H1 (cell line): ENCODE measurements at regions not wholly inside any gene's neighbourhood (a gene's known extent, or its start where the extent isn't known, plus 50 kb on each side); places are given as distances from the start of the nearest gene placed in this dataset.

ENCODE experiments used
- CHD2 ChIP-seq: IDR thresholded peaks from 2 replicates; pipeline ENCODE4 v1.6.1; 2012; ENCODE audit warnings: low read length, improper control_type of control experiment
- CTCF ChIP-seq, 3 experiments: IDR thresholded peaks; 1 replicate in 2 of 3; 2 replicates in 1 of 3; pipeline versions ENCODE4 v1.5.1 to v1.6.1; 2011; ENCODE audit warnings: low read length in 3 of 3, mild to moderate bottlenecking in 3 of 3, inconsistent platforms in 2 of 3, low read depth in 1 of 3, moderate library complexity in 1 of 3; ENCODE audit not compliant: insufficient read depth in 1 of 3; ENCODE audit errors: control extremely low read depth in 1 of 3
- EP300 ChIP-seq, 2 experiments: IDR thresholded peaks; 1 replicate in 1 of 2; 2 replicates in 1 of 2; pipeline ENCODE4 v1.6.1; 2011 to 2012; ENCODE audit warnings: low read depth in 2 of 2, low read length in 2 of 2, mild to moderate bottlenecking in 2 of 2, borderline replicate concordance in 1 of 2, inconsistent platforms in 1 of 2, moderate library complexity in 1 of 2
- HDAC2 ChIP-seq, 2 experiments: fragments of 300-600 bp in 1 of 2; sonication (generic) in 1 of 2; IDR thresholded peaks; 2 replicates each; pipeline ENCODE4 v1.6.1; 2011 to 2012; ENCODE audit warnings: low read depth in 2 of 2, low read length in 2 of 2, mild to moderate bottlenecking in 2 of 2, moderate library complexity in 2 of 2, borderline replicate concordance in 1 of 2, inconsistent platforms in 1 of 2
- JUND ChIP-seq: IDR thresholded peaks from 2 replicates; pipeline ENCODE4 v1.6.1; 2011; ENCODE audit warnings: mild to moderate bottlenecking, improper control_type of control experiment, low read length
- POLR2A ChIP-seq, 2 experiments: IDR thresholded peaks; 1 replicate in 1 of 2; 2 replicates in 1 of 2; pipeline ENCODE4 v1.6.1; 2011; ENCODE audit warnings: low read depth in 2 of 2, low read length in 2 of 2, mild to moderate bottlenecking in 2 of 2; ENCODE audit errors: control extremely low read depth in 1 of 2
- POLR2AphosphoS5 ChIP-seq: IDR thresholded peaks from 2 replicates; pipeline ENCODE4 v1.6.1; 2011; ENCODE audit warnings: low read depth, low read length
- SIX5 ChIP-seq: IDR thresholded peaks from 2 replicates; pipeline ENCODE4 v1.6.1; 2011; ENCODE audit warnings: mild to moderate bottlenecking, low read depth, low read length
- SP2 ChIP-seq: IDR thresholded peaks from 2 replicates; pipeline ENCODE4 v1.6.1; 2012; ENCODE audit warnings: mild to moderate bottlenecking, low read length, inconsistent platforms

GRCh38 chr1:29909962-29910361 is 673.6 kb downstream of the PTPRU start:
- TF ChIP-seq POLR2AphosphoS5 (no peak), SIX5 (no peak), EP300 (IDR thresholded peaks at IDR 0.05; ENCODE audit: borderline replicate concordance in 1 of 2, low read depth in 2 of 2, low read length in 2 of 2) (no peak), POLR2A (IDR thresholded peaks at IDR 0.05; ENCODE audit: control extremely low read depth in 1 of 2, low read depth in 2 of 2, low read length in 2 of 2) (no peak), JUND (no peak), CHD2 (no peak), CTCF (IDR thresholded peaks at IDR 0.05; ENCODE audit: control extremely low read depth in 1 of 3, insufficient read depth in 1 of 3, low read depth in 1 of 3, low read length in 3 of 3) (no peak), HDAC2 (IDR thresholded peaks at IDR 0.05; ENCODE audit: borderline replicate concordance in 1 of 2, low read depth in 2 of 2, low read length in 2 of 2) (no peak), SP2 (no peak)
